ENCODE measurements at regions not wholly inside any gene's neighbourhood (a gene's known extent, or its start where the extent isn't known, plus 50 kb on each side); places are given as distances from the start of the nearest gene placed in this dataset.

DNA sequence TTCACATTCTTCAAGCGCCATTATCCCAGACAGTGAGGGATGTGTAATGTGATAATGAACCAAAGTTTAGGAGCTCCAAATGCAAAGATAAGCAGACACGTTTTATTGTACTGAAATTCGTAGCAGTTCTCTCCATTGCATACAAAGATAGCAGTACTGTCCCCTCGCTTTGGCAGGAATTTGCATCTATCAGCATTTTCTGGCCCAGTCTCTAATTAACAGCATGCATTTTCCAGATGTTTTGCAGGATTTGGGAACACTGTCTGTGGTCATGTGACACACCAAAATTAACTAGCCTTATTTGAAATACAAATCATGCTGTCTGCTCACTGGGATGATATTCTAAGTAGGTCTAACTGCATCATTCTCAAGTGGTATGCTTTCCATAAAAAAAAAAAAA is 235.9 kb upstream of the TRPM3 start:
- Histone ChIP-seq H3K9ac (ENCODE audit: low read depth in 1 of 3, low read length in 3 of 3) (no peak overlapping the region), H3K36me3 (ENCODE audit: control insufficient read depth in 3 of 3, insufficient read depth in 3 of 3, low read length in 3 of 3) (no peaks in the 10 kb centered on the region), H3K4me3 (ENCODE audit: low read length in 3 of 3) (no peak overlapping the region), H3K9me3 (ENCODE audit: control insufficient read depth in 3 of 3, low read length in 3 of 3) (no peaks in the 10 kb centered on the region), H3K27ac (ENCODE audit: low read depth, low read length) (no peak overlapping the region), H3K4me1 (ENCODE audit: control insufficient read depth in 3 of 3, insufficient read depth in 3 of 3, low read length in 3 of 3) (no peaks in the 10 kb centered on the region), H3K27me3 (ENCODE audit: control insufficient read depth in 3 of 3, insufficient read depth in 3 of 3, low read length in 3 of 3) (no peaks in the 10 kb centered on the region)

DNA sequence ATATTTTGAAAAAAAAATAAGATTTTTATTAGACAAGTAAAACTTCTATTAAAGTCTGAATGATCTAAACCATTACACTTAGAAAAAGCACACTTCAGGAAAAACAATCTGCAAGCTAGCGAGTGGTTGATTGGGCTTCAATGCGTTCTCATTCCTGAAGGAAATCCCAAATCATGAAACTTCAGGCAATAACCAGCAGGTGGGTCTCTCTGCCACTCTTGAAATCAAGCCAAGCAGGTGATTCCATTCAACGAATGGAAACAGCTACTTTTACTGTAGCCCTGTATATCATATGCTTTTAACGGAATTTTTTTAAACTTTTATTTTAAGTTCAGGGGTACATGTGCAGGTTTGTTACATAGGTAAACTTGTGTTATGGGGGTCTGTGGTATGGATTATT is 234.5 kb upstream of the TRPM3 start:
- Histone ChIP-seq H3K4me1 (ENCODE audit: control insufficient read depth in 3 of 3, insufficient read depth in 3 of 3, low read length in 3 of 3) (no peaks in the 10 kb centered on the region), H3K9me3 (ENCODE audit: control insufficient read depth in 3 of 3, low read length in 3 of 3) (no peaks in the 10 kb centered on the region), H3K4me3 (ENCODE audit: low read length in 3 of 3) (no peak overlapping the region), H3K9ac (ENCODE audit: low read depth in 1 of 3, low read length in 3 of 3) (no peak overlapping the region), H3K36me3 (ENCODE audit: control insufficient read depth in 3 of 3, insufficient read depth in 3 of 3, low read length in 3 of 3) (no peaks in the 10 kb centered on the region), H3K27ac (ENCODE audit: low read depth, low read length) (no peak overlapping the region), H3K27me3 (ENCODE audit: control insufficient read depth in 3 of 3, insufficient read depth in 3 of 3, low read length in 3 of 3) (no peaks in the 10 kb centered on the region)

GRCh38 chr9:71353720-71354119 is 232.3 kb upstream of the TRPM3 start:
- Histone ChIP-seq H3K27ac (ENCODE audit: low read depth, low read length) (no peak overlapping the region), H3K27me3 (ENCODE audit: control insufficient read depth in 3 of 3, insufficient read depth in 3 of 3, low read length in 3 of 3) (no peaks in the 10 kb centered on the region), H3K4me1 (ENCODE audit: control insufficient read depth in 3 of 3, insufficient read depth in 3 of 3, low read length in 3 of 3) (no peaks in the 10 kb centered on the region), H3K9me3 (ENCODE audit: control insufficient read depth in 3 of 3, low read length in 3 of 3) (no peaks in the 10 kb centered on the region), H3K9ac (ENCODE audit: low read depth in 1 of 3, low read length in 3 of 3) (no peak overlapping the region), H3K4me3 (ENCODE audit: low read length in 3 of 3) (no peak overlapping the region), H3K36me3 (ENCODE audit: control insufficient read depth in 3 of 3, insufficient read depth in 3 of 3, low read length in 3 of 3) (no peaks in the 10 kb centered on the region)

DNA sequence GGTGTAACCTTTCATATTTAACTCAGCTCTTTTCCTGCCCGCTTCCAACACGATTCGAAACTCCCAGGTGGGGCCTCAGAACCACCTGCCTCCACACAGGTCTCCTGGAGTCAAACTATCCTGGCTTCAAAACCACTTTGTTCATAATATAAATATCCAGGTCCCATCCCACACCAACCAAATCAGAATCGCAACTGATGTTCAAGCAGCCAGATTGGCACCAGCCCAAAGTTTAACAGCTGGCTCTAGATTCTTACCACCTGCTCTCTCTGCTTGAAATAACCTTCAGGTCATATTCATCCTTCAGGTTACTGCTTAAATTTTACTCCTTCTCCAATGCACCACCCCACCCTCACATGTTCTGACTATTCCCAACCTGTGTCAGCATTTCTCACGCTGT is 231.4 kb upstream of the TRPM3 start:
- H3K4me1 ChIP-seq (ENCODE audit: control insufficient read depth in 3 of 3, insufficient read depth in 3 of 3, low read length in 3 of 3): no peaks in the 10 kb centered on the region
- H3K9me3 ChIP-seq (ENCODE audit: control insufficient read depth in 3 of 3, low read length in 3 of 3): no peaks in the 10 kb centered on the region
- H3K4me3 ChIP-seq (ENCODE audit: low read length in 3 of 3): no peak overlapping the region
- no peak overlapping the region for H3K27ac ChIP-seq (ENCODE audit: low read depth, low read length)
- no peak overlapping the region for H3K9ac ChIP-seq (ENCODE audit: low read depth in 1 of 3, low read length in 3 of 3)
- no peaks in the 10 kb centered on the region for H3K36me3 ChIP-seq (ENCODE audit: control insufficient read depth in 3 of 3, insufficient read depth in 3 of 3, low read length in 3 of 3)
- H3K27me3 ChIP-seq (ENCODE audit: control insufficient read depth in 3 of 3, insufficient read depth in 3 of 3, low read length in 3 of 3): no peaks in the 10 kb centered on the region

DNA sequence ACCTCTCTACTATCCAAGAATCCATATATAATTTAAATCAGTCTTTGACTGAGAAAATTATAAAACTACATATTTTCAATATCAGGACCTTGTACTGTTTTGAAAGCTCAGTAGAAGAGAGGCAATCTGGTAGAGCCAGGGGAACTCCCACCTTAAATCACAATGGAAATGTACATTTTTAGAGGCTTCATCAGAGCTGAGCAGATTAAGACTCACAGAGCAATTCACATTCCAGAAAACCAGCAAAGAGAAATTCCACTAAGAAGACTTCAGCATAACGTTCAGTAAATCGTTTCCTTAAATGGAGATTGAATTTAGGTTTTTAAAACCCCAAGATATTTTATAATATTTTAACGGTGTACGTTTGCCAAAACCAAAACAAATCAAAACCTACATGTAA is 227.8 kb upstream of the TRPM3 start:
- H3K36me3 ChIP-seq (ENCODE audit: control insufficient read depth in 3 of 3, insufficient read depth in 3 of 3, low read length in 3 of 3): no peaks in the 10 kb centered on the region
- H3K4me1 ChIP-seq (ENCODE audit: control insufficient read depth in 3 of 3, insufficient read depth in 3 of 3, low read length in 3 of 3): no peaks in the 10 kb centered on the region
- no peaks in the 10 kb centered on the region for H3K9me3 ChIP-seq (ENCODE audit: control insufficient read depth in 3 of 3, low read length in 3 of 3)
- no peak overlapping the region for H3K4me3 ChIP-seq (ENCODE audit: low read length in 3 of 3)
- H3K27me3 ChIP-seq (ENCODE audit: control insufficient read depth in 3 of 3, insufficient read depth in 3 of 3, low read length in 3 of 3): no peaks in the 10 kb centered on the region
- no peak overlapping the region for H3K27ac ChIP-seq (ENCODE audit: low read depth, low read length)
- no peak overlapping the region for H3K9ac ChIP-seq (ENCODE audit: low read depth in 1 of 3, low read length in 3 of 3)

- Histone ChIP-seq H3K4me1 (ENCODE audit: control insufficient read depth in 3 of 3, insufficient read depth in 3 of 3, low read length in 3 of 3) (no peaks in the 10 kb centered on the region), H3K27me3 (ENCODE audit: control insufficient read depth in 3 of 3, insufficient read depth in 3 of 3, low read length in 3 of 3) (no peaks in the 10 kb centered on the region), H3K9ac (ENCODE audit: low read depth in 1 of 3, low read length in 3 of 3) (no peak overlapping the region), H3K9me3 (ENCODE audit: control insufficient read depth in 3 of 3, low read length in 3 of 3) (no peaks in the 10 kb centered on the region), H3K27ac (ENCODE audit: low read depth, low read length) (no peak overlapping the region), H3K36me3 (ENCODE audit: control insufficient read depth in 3 of 3, insufficient read depth in 3 of 3, low read length in 3 of 3) (no peaks in the 10 kb centered on the region), H3K4me3 (ENCODE audit: low read length in 3 of 3) (no peak overlapping the region)
Measured at GRCh38 chr9:71333321-71333720, 211.9 kb upstream of the TRPM3 start.

DNA sequence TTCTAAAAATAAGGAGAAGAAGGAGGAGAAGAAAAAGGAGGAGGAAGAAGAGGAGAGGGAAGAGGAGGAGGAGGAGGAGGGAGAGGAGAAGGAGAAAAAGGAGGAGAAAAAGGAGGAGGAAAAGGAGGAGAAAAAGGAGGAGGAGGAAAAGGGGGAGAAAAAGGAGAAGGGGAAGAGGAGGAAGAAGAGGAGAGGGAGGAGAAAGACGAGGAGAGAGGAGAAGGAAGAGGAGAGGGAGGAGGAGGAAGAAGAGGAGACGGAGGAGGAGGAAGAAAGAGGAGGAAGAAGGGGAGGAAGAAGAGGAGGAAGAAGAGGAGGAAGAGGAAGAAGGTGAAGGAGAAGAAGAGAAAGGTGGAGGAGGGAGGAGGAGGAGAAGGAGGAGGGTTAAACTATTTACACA is 210.2 kb upstream of the TRPM3 start:
- H3K27me3 ChIP-seq (ENCODE audit: control insufficient read depth in 3 of 3, insufficient read depth in 3 of 3, low read length in 3 of 3): no peaks in the 10 kb centered on the region
- H3K9ac ChIP-seq (ENCODE audit: low read depth in 1 of 3, low read length in 3 of 3): no peak overlapping the region
- H3K4me3 ChIP-seq (ENCODE audit: low read length in 3 of 3): no peak overlapping the region
- no peaks in the 10 kb centered on the region for H3K4me1 ChIP-seq (ENCODE audit: control insufficient read depth in 3 of 3, insufficient read depth in 3 of 3, low read length in 3 of 3)
- H3K9me3 ChIP-seq (ENCODE audit: control insufficient read depth in 3 of 3, low read length in 3 of 3): no peaks in the 10 kb centered on the region
- no peak overlapping the region for H3K27ac ChIP-seq (ENCODE audit: low read depth, low read length)
- no peaks in the 10 kb centered on the region for H3K36me3 ChIP-seq (ENCODE audit: control insufficient read depth in 3 of 3, insufficient read depth in 3 of 3, low read length in 3 of 3)

DNA sequence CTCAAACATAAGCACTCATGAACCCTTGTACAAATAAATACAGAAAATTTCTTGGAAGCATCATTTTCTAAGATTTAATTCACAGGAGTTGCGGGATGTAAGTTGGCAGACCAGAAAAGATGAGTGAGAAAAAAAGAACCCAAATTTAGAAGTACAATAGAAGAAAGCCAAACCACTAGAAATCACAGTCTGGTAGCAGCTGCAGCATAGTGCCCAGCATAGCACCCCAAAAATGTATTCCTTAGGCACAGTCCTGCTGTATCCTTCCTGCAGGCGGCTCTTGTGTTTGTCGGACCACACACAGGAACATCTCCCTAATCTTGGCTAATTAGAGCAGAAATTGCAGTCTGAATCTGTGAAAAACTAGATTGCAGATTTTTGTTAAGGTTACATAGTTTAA is 208.5 kb upstream of the TRPM3 start:
- H3K27me3 ChIP-seq (ENCODE audit: control insufficient read depth in 3 of 3, insufficient read depth in 3 of 3, low read length in 3 of 3): no peaks in the 10 kb centered on the region
- no peak overlapping the region for H3K9ac ChIP-seq (ENCODE audit: low read depth in 1 of 3, low read length in 3 of 3)
- H3K4me3 ChIP-seq (ENCODE audit: low read length in 3 of 3): no peak overlapping the region
- H3K4me1 ChIP-seq (ENCODE audit: control insufficient read depth in 3 of 3, insufficient read depth in 3 of 3, low read length in 3 of 3): no peaks in the 10 kb centered on the region
- no peaks in the 10 kb centered on the region for H3K9me3 ChIP-seq (ENCODE audit: control insufficient read depth in 3 of 3, low read length in 3 of 3)
- no peak overlapping the region for H3K27ac ChIP-seq (ENCODE audit: low read depth, low read length)
- H3K36me3 ChIP-seq (ENCODE audit: control insufficient read depth in 3 of 3, insufficient read depth in 3 of 3, low read length in 3 of 3): no peaks in the 10 kb centered on the region

DNA sequence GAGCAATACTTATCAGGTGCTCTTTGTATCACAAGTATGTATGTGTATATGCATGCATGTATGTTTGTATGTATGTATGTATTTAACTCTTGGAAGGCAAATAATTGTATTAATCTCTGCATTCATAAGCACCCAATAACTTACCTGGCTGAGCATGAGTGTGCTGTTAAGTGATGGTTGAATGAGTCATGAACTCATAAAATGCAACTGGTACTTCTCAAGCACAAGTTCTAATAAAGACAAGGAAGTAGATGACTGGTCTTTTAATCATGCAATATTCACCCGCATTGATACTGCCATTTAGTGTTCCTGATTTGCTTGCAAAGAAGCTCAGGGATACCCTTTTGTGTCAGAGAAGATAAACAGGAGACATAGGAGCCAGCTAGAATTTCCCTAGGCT is 204.9 kb upstream of the TRPM3 start:
- Histone ChIP-seq H3K9ac (ENCODE audit: low read depth in 1 of 3, low read length in 3 of 3) (no peak overlapping the region), H3K36me3 (ENCODE audit: control insufficient read depth in 3 of 3, insufficient read depth in 3 of 3, low read length in 3 of 3) (no peaks in the 10 kb centered on the region), H3K27me3 (ENCODE audit: control insufficient read depth in 3 of 3, insufficient read depth in 3 of 3, low read length in 3 of 3) (no peaks in the 10 kb centered on the region), H3K9me3 (ENCODE audit: control insufficient read depth in 3 of 3, low read length in 3 of 3) (no peaks in the 10 kb centered on the region), H3K27ac (ENCODE audit: low read depth, low read length) (no peak overlapping the region), H3K4me1 (ENCODE audit: control insufficient read depth in 3 of 3, insufficient read depth in 3 of 3, low read length in 3 of 3) (no peaks in the 10 kb centered on the region), H3K4me3 (ENCODE audit: low read length in 3 of 3) (no peak overlapping the region)

GRCh38 chr9:71323357-71323756 is 201.9 kb upstream of the TRPM3 start:
- no peaks in the 10 kb centered on the region for H3K27me3 ChIP-seq (ENCODE audit: control insufficient read depth in 3 of 3, insufficient read depth in 3 of 3, low read length in 3 of 3)
- no peaks in the 10 kb centered on the region for H3K36me3 ChIP-seq (ENCODE audit: control insufficient read depth in 3 of 3, insufficient read depth in 3 of 3, low read length in 3 of 3)
- no peaks in the 10 kb centered on the region for H3K9me3 ChIP-seq (ENCODE audit: control insufficient read depth in 3 of 3, low read length in 3 of 3)
- no peak overlapping the region for H3K4me3 ChIP-seq (ENCODE audit: low read length in 3 of 3)
- H3K4me1 ChIP-seq (ENCODE audit: control insufficient read depth in 3 of 3, insufficient read depth in 3 of 3, low read length in 3 of 3): no peaks in the 10 kb centered on the region
- no peak overlapping the region for H3K9ac ChIP-seq (ENCODE audit: low read depth in 1 of 3, low read length in 3 of 3)
- H3K27ac ChIP-seq (ENCODE audit: low read depth, low read length): no peak overlapping the region

DNA sequence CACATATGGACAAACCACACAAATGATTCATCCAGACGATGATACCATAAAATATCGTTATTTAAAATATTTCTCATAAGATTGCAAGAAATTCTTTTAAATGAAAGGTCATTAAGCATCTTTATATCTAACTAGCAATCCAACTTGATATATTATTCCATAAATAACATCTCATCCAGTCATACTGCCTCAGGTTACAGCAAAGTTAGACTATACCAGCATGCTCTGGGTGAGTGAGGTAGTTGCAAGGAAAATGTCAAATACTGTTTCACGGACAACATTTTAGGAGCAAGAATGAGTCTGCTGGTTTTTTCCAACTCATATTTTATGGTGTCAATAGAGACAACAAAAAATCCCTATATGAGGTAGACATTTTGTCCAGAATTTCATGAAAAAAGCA is 200.9 kb upstream of the TRPM3 start:
- Histone ChIP-seq H3K9me3 (ENCODE audit: control insufficient read depth in 3 of 3, low read length in 3 of 3) (no peaks in the 10 kb centered on the region), H3K4me3 (ENCODE audit: low read length in 3 of 3) (no peak overlapping the region), H3K27me3 (ENCODE audit: control insufficient read depth in 3 of 3, insufficient read depth in 3 of 3, low read length in 3 of 3) (no peaks in the 10 kb centered on the region), H3K27ac (ENCODE audit: low read depth, low read length) (no peak overlapping the region), H3K4me1 (ENCODE audit: control insufficient read depth in 3 of 3, insufficient read depth in 3 of 3, low read length in 3 of 3) (no peaks in the 10 kb centered on the region), H3K36me3 (ENCODE audit: control insufficient read depth in 3 of 3, insufficient read depth in 3 of 3, low read length in 3 of 3) (no peaks in the 10 kb centered on the region), H3K9ac (ENCODE audit: low read depth in 1 of 3, low read length in 3 of 3) (no peak overlapping the region)
